ENCODE measurements at regions not wholly inside any gene's neighbourhood (a gene's known extent, or its start where the extent isn't known, plus 50 kb on each side); places are given as distances from the start of the nearest gene placed in this dataset.

DNA sequence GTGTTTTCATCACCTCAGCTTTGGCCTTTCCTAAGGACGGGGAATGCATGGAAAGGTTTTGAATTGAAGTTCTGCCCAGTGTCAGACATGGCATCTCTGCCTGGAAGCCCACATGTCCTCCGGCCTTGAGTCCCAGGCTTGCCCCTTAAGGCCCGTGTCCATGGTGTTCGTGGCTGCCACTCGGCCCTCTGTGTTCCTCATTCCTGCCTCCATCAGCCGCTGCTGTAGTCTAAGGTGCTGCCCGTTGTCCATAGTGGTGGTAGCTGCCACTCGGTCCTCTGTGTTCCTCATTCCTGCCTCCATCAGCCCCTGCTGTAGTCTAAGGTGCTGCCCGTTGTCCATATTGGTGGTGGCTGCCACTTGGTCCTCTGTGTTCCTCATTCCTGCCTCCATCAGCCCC is 180.7 kb upstream of the SHH start:
- no peak for DNase-seq (ENCODE audit: low read depth)

DNA sequence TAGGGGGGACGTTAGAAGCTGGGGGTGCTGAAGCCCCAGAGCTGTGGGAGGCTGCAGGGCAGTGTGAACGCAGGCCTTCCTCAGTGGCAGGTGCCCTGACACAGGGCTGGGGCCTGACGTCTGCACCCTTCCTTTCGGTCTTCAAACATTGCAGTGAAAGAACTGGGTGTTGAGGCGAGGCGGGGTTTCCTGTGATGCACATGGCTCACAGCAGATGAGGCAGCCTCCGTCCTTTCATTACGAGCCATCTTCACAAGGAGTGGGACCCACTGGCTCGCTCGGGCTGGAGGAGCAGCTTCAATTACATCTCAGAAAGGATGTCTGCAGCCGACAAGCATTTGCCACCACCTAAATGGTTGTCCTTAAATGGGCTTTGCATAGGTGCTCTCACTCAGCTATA is 180.3 kb upstream of the SHH start:
- DNase-seq (ENCODE audit: low read depth): no peak

GRCh38 chr7:155992107-155992506 is 179.8 kb upstream of the SHH start:
- DNase-seq (ENCODE audit: low read depth): no peak

DNA sequence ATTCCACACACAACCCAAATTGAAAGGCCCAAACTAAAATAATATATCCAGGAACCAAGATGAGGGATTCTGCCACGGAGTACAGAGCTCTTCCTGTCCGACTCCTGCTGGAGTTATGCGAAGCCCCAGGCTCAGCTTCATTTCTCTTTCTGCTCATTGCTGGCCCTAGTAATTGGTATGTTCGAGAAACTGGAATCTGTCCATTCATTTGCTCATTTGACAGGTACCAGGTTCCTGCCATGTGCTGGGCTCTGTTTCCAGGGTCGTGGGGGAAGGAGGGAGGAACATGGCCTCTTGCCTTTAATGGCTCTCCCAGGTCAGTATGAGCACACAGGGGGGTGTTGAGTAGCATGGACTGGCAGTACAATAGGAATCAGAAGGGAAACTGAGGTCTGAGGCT is 179.2 kb upstream of the SHH start:
- DNase-seq (ENCODE audit: low read depth): no peak

DNA sequence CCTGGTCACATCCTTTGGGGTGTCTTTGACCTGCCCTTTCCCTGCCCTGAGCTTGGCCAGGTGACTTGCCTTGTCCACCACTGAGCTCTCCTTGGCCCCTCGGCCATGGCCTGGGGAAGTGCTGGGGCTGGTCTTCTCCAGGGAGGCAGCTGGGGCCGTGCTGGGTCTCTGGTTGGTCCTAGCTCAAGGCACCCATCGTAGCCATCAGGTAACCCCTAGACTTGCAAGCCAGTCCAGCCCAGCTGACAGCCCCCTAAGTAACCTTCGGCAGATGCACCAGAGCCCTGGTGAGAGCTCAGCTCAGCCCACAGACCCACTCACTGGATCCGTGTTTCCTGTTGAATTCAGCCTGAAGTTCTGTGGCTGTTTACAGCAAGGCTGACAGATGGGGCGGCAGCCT is 176.2 kb upstream of the SHH start:
- DNase-seq (ENCODE audit: low read depth): no peak

GRCh38 chr7:155987681-155988235 is 175.5 kb upstream of the SHH start:
- DNase-seq (ENCODE audit: low read depth): no peak

- no peak for DNase-seq (ENCODE audit: low read depth)
These were observed 174.4 kb upstream of the SHH start for GRCh38 chr7:155986497-155987160.

GRCh38 chr7:155985518-155986250 is 173.4 kb upstream of the SHH start:
- no peak for DNase-seq (ENCODE audit: low read depth)

GRCh38 chr7:155984609-155985405 is 172.5 kb upstream of the SHH start:
- no peak for DNase-seq (ENCODE audit: low read depth)

DNA sequence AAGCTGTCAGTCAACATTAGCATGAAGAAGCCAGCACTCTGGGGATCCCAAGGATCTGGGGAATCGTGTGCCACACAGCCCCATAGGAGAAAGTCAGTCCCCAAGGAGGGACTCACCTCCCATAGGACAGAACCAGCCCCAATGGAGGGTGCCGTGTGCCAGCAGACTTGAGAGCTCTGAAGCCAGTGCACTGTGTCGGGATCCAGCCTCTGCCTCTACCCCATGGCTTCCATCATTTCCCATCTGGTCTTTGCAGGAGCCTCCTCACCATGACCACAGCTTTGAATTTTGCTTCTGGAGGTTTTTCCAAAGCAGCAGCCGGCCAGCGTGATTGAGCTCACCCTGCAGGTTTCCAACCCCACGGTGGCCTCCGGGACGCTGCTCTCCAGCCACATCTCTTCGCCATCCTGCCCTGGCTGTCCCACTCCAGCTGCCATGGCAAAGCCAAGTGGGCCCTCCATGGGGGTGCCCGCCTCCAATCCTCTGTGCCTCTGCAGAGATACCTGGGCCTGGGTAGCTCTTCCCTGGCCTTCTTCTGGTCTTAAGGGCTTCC is 171.8 kb upstream of the SHH start:
- no peak for DNase-seq (ENCODE audit: low read depth)

- DNase-seq (ENCODE audit: low read depth): no peak
These were observed 171.0 kb upstream of the SHH start for GRCh38 chr7:155983176-155983815.

DNA sequence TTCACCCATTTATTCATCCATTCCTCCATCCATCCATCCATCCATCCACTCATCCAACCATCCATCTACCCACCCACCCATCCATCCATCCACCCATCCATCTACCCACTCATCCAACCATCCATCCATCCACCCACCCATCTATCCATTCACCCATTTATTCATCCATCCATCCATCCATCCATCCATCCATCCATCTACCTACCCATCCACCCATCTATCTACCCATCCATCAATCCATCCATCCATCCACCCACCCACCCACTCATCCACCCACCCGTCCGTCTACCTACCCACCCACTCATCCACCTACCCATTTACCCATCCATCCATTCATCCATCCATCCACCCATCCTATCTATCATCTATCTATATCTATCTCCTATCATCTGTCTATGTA is 169.4 kb upstream of the SHH start:
- no peak for DNase-seq (ENCODE audit: low read depth)

DNA sequence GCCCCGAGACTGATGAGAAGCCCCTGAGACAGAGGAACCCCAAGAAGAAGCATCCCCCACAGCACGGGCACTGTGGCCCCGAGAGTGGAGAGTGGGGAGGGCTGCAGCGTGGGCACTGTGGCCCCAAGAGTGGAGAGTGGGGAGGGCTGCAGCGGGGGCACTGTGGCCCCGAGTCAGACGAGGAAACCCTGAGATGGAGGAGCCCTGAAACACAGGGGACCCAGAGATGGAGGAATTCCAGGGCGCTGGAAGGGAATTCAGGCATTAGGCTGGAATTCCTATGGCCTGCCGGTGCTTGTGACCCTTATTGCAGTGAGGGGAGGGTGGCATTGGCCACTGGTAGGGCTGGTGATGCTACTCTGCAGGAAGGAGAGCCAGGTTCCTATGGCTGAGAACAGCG is 168.6 kb upstream of the SHH start:
- no peak for DNase-seq (ENCODE audit: low read depth)

GRCh38 chr7:155979994-155980393 is 167.7 kb upstream of the SHH start:
- no peak for DNase-seq (ENCODE audit: low read depth)

DNA sequence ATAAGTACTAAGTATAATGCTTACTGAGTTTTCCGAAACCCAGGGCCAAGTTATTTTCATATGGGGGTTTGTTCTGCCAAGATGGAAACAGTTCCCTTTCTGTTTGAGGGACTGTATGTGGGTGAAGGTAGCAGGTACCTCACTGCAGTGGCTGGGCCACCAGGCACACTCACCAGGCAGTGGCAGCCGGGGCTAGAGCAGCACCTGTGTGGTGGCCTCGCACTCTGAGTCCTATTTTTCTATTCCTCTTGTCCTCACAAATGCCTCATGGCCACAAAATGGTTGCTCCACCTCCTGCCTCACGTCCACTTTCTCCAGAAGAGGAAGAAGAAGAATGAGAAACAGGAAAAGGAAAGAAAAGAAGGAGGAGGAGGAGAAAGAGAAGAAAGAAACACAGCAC is 167.3 kb upstream of the SHH start:
- no peak for DNase-seq (ENCODE audit: low read depth)

DNA sequence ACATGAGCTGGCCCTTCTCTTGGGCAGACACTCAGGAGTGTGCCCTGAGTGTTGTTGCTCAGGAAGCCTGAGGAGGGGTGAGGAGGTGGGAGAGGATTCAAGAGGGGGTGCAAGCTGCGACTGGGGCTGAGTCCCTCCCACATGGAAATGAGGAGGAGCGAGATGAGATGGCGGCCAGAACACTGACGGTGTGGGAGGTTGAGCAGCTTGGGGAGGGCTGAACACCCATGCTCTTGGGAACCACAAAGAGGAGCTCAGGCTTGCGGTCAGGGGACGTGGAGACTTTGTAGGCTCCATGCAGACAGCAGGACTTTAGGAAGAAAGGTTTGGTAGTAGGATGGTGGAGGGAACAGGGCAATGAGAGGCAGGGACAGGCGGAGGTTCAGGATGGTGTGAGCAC is 163.2 kb upstream of the SHH start:
- DNase-seq (ENCODE audit: low read depth): no peak

DNA sequence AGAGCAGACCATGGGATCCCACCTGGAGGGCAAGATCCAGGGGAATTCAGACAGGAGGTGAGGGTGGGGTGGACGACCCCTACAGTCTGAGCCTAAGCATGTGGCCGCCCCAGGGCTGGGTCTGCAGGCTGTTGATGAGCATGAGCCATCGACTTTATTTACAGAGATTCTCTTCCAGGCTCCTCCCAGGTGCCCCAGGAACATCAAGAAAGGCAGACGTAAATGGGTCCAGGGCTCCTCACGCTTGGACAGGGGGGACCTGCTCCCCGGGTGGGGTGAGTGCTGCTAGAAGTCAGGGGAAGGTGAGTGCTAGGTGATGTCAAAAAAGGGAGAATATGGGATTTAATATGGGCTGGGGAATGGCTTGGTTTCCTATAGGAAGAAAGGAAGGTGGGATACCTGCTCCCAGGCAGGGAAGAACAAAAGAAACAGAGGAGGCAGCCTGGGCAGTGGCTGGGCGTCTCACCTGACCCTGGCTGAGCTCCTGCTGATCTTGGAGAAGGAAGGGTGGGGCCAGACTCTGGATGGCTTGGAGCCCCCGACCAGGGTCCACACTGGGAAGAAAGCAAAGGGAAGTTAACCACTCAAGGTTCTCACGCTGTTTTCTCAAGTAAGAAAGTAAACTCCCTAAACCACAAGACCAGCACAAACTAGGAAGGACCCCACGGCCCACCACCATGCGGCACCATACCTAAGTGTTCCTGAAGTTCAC is 162.1 kb upstream of the SHH start:
- no peak for DNase-seq (ENCODE audit: low read depth)

GRCh38 chr7:155973451-155973997 is 161.3 kb upstream of the SHH start:
- no peak for DNase-seq (ENCODE audit: low read depth)

DNA sequence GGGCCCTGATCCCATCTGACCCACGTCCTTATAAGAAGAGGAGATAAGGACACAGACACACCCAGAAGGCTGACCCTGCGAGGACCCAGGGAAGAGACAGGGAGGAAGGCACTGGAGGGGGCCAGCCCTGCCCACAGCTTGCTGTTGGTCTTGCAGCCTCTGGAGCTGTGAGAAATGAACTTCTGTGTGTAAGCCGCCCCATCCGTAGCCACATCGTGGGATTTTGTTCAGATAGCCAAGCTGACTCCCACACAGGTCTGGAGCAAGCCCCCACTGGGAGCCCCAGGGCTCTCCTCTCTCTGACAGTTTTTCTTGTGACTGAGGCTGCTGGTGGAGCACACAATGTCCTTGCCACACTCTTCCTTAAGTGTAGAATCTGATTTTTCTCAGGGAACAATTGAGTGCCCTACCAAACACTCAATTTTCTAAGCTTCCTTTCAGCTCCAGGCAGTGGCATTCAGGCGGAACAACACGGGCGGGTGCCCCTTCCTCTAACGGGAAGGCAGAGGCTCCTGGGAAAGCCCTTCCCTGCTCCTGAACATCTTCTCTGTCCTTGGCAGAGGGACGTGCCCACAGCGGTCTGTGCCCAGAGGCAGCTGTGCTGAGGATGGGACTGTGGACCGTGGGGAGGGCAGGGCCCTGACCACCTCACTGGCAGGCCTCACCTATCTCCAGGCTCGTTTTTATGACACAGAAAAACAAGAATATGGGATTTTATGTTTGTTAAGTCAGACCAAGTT is 160.6 kb upstream of the SHH start:
- no peak for DNase-seq (ENCODE audit: low read depth)

- no peak for DNase-seq (ENCODE audit: low read depth)
These were observed 160.0 kb upstream of the SHH start for GRCh38 chr7:155972247-155972646.
